Activated CD4-positive, alpha-beta T cell treated with anti-CD3 and anti-CD28 coated beads, Interleukin-2, amount 10 ng/mL, durations not matched to agents 7 days and 5 days (primary cell): ENCODE measurements at regions not wholly inside any gene's neighbourhood (a gene's known extent, or its start where the extent isn't known, plus 50 kb on each side); places are given as distances from the start of the nearest gene placed in this dataset.

Source experiments
- CTCF ChIA-PET: fragments of 350-600 bp; sonication (Branson Sonifier 250); formaldehyde crosslinking; loops from one replicate; lab custom pipeline; 2021; ENCODE audit warnings: antibody characterized with exemption; lab: Charles Lee
- POLR2A ChIA-PET: fragments of 350-600 bp; sonication (Branson Sonifier 250); formaldehyde crosslinking; loops from one replicate; lab custom pipeline; 2021; ENCODE audit warnings: antibody characterized with exemption; lab: Charles Lee
- DNase-seq: peaks from one replicate; pipeline ENCODE4 v3.0.0-alpha.2; 2020
- H3K27ac Mint-ChIP-seq: one replicate; pipeline ENCODE4 v1.8.0; 2021; ENCODE audit warnings: mild to moderate bottlenecking, moderate library complexity, mixed read lengths
- H3K27me3 Mint-ChIP-seq: one replicate; pipeline ENCODE4 v1.8.0; 2021; ENCODE audit warnings: mixed read lengths
- H3K36me3 Mint-ChIP-seq: one replicate; pipeline ENCODE4 v1.8.0; 2021; ENCODE audit warnings: low read depth, mixed read lengths
- H3K4me1 Mint-ChIP-seq: one replicate; pipeline ENCODE4 v1.8.0; 2021; ENCODE audit warnings: mixed read lengths
- H3K4me3 Mint-ChIP-seq: one replicate; pipeline ENCODE4 v1.8.0; 2021; ENCODE audit warnings: mild to moderate bottlenecking, moderate library complexity, mixed read lengths
- H3K9me3 Mint-ChIP-seq: one replicate; pipeline ENCODE4 v1.8.0; 2021; ENCODE audit warnings: mixed read lengths

DNA sequence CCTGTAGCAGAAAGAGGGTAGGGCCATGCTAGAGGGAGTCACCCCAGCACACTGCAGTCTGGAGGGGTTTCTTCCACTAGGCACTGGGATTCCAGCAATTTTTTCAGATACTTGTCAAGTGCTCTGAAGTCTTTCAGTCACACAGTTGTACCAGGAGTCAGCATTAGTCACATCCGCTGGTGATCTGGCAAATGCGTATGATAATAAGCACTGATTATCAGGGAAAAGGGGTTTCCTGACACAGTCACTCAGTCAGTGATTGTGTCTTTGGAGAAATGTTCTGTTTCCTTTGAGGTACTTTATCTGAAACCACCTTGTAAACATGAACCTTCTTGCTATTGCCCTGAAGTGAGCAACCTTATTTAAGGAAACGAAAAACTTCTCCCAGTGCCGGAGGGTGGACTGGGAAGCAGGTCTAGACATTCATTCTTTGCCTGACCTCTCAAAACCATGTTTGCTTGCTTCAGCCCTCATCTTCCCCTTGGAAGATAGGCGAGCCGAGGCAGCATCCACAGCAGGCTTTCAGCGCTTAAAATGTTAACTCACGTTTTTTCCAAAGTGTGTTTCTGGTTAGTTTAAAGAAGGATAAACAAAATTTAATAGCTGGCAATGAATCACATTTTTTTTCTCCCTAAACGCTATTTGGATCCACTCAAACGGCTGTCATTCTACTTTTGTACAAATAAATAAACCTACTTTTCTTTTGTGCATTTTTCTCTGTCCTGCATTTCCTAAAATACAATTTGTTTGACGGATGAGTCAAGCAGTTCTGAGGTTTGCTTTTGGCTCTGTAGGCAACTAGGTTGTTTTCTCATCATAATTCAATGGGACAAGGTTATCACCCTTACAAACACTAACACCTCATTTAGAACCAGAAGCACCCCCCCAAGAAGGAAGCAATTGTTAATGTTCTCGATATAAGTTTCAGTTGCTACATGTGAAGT lies 77.7 kb downstream of the FOXD1 start:
- no peaks in the 10 kb centered on the region for H3K4me1 Mint-ChIP-seq
- H3K4me3 Mint-ChIP-seq = no peak overlapping the region
- no peaks in the 10 kb centered on the region for H3K36me3 Mint-ChIP-seq
- ChIA-PET POLR2A (no interaction called here), CTCF (no interaction called here)
- no peak for DNase-seq
- H3K27ac Mint-ChIP-seq = no peak overlapping the region
- H3K27me3 Mint-ChIP-seq = peaks cover 50% of the 10 kb centered on the region
- no peaks in the 10 kb centered on the region for H3K9me3 Mint-ChIP-seq

DNA sequence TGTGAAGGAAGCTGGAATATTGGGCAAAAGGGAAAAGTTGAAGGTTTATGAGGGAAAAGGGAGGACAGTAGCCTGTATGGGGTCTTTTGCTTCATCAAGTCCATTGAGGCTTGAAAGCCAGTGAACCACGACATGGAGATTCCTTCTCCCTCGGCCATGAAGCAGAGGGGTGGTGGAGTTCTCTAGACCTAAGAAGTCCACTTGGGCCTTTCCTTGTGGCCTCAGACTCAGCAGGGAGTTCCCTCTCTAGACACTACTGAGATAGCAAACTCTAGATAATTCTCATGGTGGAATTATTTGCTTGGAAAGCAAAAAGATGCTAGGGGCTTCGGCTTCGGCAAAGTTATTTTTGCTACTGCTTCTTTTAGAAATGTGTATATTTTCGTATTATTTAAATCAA lies 78.5 kb downstream of the FOXD1 start:
- no peak overlapping the region for H3K27ac Mint-ChIP-seq
- H3K9me3 Mint-ChIP-seq = no peaks in the 10 kb centered on the region
- no peaks in the 10 kb centered on the region for H3K36me3 Mint-ChIP-seq
- H3K4me3 Mint-ChIP-seq = no peak overlapping the region
- peaks cover 48% of the 10 kb centered on the region for H3K27me3 Mint-ChIP-seq
- CTCF ChIA-PET = no interaction called here
- no peak for DNase-seq
- no peaks in the 10 kb centered on the region for H3K4me1 Mint-ChIP-seq
- POLR2A ChIA-PET = no interaction called here

DNA sequence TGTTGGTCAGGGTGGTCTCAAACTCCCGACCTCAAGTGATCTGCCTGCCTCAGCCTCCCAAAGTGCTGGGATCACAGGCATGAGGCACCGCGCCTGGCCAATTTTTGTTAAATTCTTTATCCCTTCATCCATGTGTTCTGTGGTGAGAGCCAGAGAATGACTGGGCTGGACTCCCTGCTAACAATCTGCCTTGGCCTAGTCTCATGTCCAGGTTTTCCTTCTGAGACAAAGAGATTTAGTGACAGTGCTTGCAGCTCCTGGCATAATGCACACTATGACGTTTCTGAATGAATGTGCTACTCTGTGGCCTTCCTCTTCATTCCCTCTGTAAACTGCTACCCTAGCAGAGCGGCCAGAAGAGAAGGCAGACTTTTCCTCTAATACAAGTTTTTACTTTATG lies 79.3 kb downstream of the FOXD1 start:
- no peaks in the 10 kb centered on the region for H3K4me1 Mint-ChIP-seq
- no peak overlapping the region for H3K4me3 Mint-ChIP-seq

DNA sequence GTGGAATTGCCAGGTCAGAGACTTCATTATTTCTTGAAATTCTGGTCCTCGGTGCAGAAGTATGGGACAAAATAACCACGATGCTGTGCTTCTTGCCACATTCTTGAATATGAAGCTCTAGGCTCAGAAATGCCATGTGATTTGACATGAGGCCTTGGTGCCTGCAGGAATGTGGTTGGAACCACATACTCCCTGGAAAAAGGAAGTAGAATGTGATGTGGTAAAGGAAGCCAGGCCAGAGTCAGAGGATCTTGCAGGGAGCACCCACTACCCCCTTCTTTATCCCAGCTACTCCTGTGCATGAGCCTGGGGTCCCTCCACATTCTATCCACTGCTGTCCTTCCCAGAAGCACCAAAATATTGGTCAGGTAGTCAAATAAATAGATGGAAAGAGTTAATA lies 80.9 kb downstream of the FOXD1 start:
- H3K27ac Mint-ChIP-seq = no peak overlapping the region
- CTCF ChIA-PET = interaction anchor here (0.6 kb wide), 1 partner anchor 128 kb away, joined by 5 read pairs; no protein-coding TSS in a partner anchor
- DNase-seq = no peak
- H3K36me3 Mint-ChIP-seq = no peaks in the 10 kb centered on the region
- H3K4me3 Mint-ChIP-seq = no peak overlapping the region
- no peaks in the 10 kb centered on the region for H3K9me3 Mint-ChIP-seq
- no peaks in the 10 kb centered on the region for H3K4me1 Mint-ChIP-seq
- H3K27me3 Mint-ChIP-seq = peaks cover 45% of the 10 kb centered on the region
- POLR2A ChIA-PET = no interaction called here

More for the DNA sequence above, 79.3 kb downstream of the FOXD1 start:
- H3K27ac Mint-ChIP-seq = no peak overlapping the region
- H3K9me3 Mint-ChIP-seq = no peaks in the 10 kb centered on the region
- ChIA-PET CTCF (no interaction called here), POLR2A (no interaction called here)
- no peaks in the 10 kb centered on the region for H3K36me3 Mint-ChIP-seq
- no peak for DNase-seq
- H3K27me3 Mint-ChIP-seq = peaks cover 48% of the 10 kb centered on the region

DNA sequence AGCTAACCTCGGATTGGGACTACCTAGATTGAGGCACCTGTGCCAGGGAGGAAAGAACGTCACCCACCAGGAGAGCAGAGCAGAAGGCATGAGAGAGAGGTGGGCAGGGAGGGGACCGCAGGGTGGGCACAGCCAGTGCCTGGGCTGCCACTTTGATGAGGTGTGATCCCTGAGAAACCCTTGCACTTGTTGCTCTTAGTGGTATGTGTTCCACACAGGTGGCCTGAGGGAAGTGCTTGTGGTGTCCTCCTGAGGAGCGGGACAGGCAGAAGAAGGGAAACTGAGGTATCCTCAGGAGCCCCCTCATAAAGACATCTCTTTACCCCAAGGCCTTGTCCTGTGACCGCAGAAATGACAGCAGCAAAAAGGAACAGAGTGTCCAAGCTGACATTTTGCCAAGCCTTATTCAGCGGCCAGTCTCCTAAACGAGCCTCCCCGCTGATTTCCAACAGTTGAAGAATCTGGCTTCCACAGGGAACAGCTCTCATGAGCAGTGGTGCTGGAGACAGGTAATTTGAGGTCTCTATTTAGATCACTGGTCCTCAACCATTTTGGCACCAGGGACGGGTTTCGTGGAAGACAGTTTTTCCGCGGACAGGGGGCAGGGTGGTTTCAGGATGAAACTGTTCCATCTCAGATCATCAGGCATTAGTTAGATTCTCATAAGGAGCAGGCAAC lies 82.4 kb downstream of the FOXD1 start:
- no peaks in the 10 kb centered on the region for H3K4me1 Mint-ChIP-seq
- peaks cover 40% of the 10 kb centered on the region for H3K27me3 Mint-ChIP-seq
- no peak overlapping the region for H3K4me3 Mint-ChIP-seq
- no peaks in the 10 kb centered on the region for H3K9me3 Mint-ChIP-seq
- H3K36me3 Mint-ChIP-seq = no peaks in the 10 kb centered on the region
- CTCF ChIA-PET = no interaction called here
- DNase-seq = no peak
- H3K27ac Mint-ChIP-seq = no peak overlapping the region
- POLR2A ChIA-PET = no interaction called here

DNA sequence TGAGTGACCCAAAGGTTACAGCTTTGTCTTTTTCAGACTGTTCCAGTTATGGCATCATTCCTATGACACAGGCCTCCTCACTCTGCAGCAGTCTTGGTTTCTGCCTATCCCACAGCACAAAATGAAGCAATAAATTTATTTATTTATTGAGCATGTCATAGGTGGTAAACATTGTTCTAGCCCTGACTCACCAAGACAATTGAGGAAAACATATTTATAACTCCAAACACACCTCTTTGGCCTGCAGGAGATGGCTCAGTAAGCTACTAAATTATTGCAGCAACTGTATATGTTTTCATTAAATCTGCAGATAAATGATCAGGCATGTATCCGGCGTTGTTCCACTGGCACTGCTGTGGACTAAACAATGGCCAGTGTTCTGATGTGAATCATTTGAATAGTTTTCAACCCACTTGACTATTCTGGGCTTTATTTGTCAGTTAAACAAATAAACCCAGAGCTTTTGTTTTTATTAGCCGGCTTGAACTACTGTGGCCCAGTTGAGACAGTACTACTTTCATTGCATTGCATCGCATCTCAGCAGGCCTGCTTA lies 83.2 kb downstream of the FOXD1 start:
- no peaks in the 10 kb centered on the region for H3K4me1 Mint-ChIP-seq
- no peaks in the 10 kb centered on the region for H3K9me3 Mint-ChIP-seq
- ChIA-PET CTCF (interaction anchor here (1.1 kb wide), 1 partner anchor 10 kb away, joined by 4 read pairs; no protein-coding TSS in a partner anchor), POLR2A (no interaction called here)
- H3K4me3 Mint-ChIP-seq = no peak overlapping the region
- H3K27ac Mint-ChIP-seq = no peak overlapping the region
- no peaks in the 10 kb centered on the region for H3K36me3 Mint-ChIP-seq
- DNase-seq = no peak
- H3K27me3 Mint-ChIP-seq = peaks cover 34% of the 10 kb centered on the region

DNA sequence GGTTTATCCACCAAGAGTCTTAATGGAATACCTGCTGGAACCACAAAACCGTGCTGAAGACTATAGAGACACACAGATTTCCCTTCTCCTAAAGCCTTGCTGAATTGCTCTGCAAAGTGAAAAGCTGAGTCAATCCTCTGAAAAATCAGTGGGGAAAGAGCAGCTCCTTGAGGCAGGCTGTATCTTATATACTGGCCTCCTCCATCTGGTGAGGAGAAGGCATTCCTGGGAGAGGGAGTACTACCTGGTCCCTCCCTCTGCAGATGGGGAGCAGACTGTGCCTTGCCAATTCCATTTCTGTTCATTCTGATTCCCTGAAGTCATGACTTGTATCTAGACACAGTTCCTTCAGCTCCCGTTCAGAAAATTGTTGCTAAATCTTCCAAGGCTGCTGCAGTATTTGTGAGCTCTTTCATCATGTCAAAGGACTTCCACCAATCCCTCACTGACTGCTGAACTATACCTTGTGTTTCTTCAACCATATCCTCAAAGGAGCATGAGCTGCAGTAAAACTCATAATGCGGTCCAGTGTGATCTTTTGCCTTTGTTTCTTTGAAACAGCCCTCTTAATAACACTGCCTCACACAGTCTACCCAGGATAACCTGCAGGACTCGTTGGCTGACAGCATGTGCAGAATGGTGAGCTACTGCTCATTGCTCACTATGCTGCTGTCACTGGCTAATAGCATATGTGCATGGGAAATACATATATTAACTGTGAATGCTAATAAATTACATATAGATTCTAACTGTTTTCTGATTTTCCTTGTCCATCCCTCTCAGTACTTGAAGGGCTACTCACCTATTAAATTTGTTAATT lies 84.5 kb downstream of the FOXD1 start:
- peaks cover 31% of the 10 kb centered on the region for H3K27me3 Mint-ChIP-seq
- H3K4me3 Mint-ChIP-seq = no peak overlapping the region
- H3K27ac Mint-ChIP-seq = no peak overlapping the region
- H3K36me3 Mint-ChIP-seq = no peaks in the 10 kb centered on the region
- DNase-seq = no peak
- H3K9me3 Mint-ChIP-seq = no peaks in the 10 kb centered on the region
- ChIA-PET CTCF (interaction anchor here (1.0 kb wide), 1 partner anchor 10 kb away, joined by 3 read pairs; no protein-coding TSS in a partner anchor), POLR2A (no interaction called here)
- no peaks in the 10 kb centered on the region for H3K4me1 Mint-ChIP-seq

DNA sequence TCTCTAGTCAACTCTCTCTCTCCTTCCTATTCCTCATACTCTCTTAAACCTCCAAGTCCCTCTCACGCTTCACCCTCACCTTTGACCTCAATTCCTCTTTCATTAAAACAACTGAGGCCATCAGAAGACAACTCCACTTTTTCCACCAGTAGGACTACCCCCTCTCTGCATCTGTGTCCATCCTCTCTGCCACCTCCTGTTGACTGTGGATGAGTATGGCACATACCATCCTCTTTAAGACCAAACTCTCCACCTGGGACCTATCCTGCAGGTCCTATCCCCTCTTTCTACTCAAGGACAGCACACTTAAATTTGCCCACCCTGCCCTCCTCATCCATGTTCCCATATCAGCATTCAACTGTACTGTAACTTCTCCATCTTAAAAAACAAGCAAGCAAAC lies 89.2 kb downstream of the FOXD1 start:
- H3K4me1 Mint-ChIP-seq = no peaks in the 10 kb centered on the region
- H3K27ac Mint-ChIP-seq = no peak overlapping the region
- H3K27me3 Mint-ChIP-seq = peaks cover 42% of the 10 kb centered on the region
- no peaks in the 10 kb centered on the region for H3K36me3 Mint-ChIP-seq
- DNase-seq = no peak
- H3K4me3 Mint-ChIP-seq = no peak overlapping the region
- CTCF ChIA-PET = no interaction called here
- no peaks in the 10 kb centered on the region for H3K9me3 Mint-ChIP-seq
- POLR2A ChIA-PET = no interaction called here

DNA sequence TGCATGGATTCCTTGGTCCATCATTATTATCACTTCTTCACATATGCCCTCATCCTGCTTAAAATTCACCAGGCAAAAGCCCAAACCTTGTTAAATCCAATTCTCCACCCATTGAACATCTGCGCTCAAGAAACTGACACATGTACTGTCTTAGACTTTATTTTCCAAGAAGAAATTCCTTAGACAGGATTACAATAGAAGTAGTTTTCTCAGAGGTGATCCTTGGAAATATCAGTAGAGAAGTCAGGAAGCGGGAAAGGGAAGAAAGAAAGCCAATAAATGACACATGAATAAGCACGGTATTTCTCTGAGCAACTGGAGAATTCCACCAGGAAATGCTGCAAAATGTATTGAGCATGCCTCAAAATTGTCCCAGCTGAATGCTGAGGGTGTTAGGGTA lies 90.2 kb downstream of the FOXD1 start:
- no peaks in the 10 kb centered on the region for H3K4me1 Mint-ChIP-seq
- H3K27ac Mint-ChIP-seq = no peak overlapping the region
- no peaks in the 10 kb centered on the region for H3K36me3 Mint-ChIP-seq
- ChIA-PET CTCF (no interaction called here), POLR2A (no interaction called here)
- no peaks in the 10 kb centered on the region for H3K9me3 Mint-ChIP-seq
- H3K27me3 Mint-ChIP-seq = peaks cover 34% of the 10 kb centered on the region
- no peak overlapping the region for H3K4me3 Mint-ChIP-seq
- no peak for DNase-seq

DNA sequence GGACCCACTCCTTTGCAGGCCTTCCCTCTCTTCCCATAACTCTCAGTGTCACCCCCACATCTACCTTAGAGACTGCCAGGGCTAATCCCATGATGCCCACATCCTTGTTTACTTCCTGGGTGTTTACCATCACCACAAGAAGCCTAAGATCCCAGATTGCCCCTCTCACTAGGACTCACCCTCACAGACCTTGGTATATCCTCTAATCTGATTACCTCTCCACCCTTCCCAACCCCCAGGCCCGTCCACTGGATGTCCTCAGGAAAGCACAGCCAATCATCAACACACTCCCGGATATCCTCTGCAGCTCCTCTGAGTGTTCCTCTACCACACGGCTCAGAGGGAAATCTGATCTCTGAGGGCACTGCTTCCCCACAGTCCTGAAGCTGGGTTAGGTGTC lies 91.0 kb downstream of the FOXD1 start:
- H3K4me1 Mint-ChIP-seq = no peaks in the 10 kb centered on the region
- peaks cover 36% of the 10 kb centered on the region for H3K27me3 Mint-ChIP-seq
- POLR2A ChIA-PET = no interaction called here
- no peak overlapping the region for H3K27ac Mint-ChIP-seq
- no peaks in the 10 kb centered on the region for H3K36me3 Mint-ChIP-seq
- DNase-seq = no peak
- H3K9me3 Mint-ChIP-seq = no peaks in the 10 kb centered on the region
- CTCF ChIA-PET = no interaction called here
- H3K4me3 Mint-ChIP-seq = no peak overlapping the region

DNA sequence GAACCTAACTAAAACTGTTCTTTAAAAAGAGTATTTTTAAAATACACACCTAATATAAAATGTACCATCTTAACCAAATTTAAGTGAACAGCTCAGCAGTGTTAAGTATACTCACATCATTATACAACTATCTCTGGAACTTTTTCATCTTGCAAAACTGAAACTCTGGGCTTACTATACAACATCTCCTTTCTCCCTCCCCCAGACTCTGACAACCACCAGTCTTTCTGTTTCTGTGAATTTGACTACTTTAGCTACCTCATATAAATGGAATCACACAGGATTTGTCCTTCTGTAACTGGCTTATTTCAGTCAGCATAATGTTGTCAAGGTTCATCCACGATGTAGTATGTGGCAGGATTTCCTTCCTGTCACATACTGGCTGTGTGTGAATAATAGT lies 93.5 kb downstream of the FOXD1 start:
- peaks cover 2% of the 10 kb centered on the region for H3K9me3 Mint-ChIP-seq
- no peaks in the 10 kb centered on the region for H3K4me1 Mint-ChIP-seq
- POLR2A ChIA-PET = no interaction called here
- peaks cover 38% of the 10 kb centered on the region for H3K27me3 Mint-ChIP-seq
- no peaks in the 10 kb centered on the region for H3K36me3 Mint-ChIP-seq
- CTCF ChIA-PET = interaction anchor here (1.3 to 1.6 kb wide), 2 partner anchors 9 to 10 kb away, joined by 3 to 4 read pairs; no protein-coding TSS in a partner anchor
- H3K27ac Mint-ChIP-seq = no peak overlapping the region
- DNase-seq = no peak
- no peak overlapping the region for H3K4me3 Mint-ChIP-seq

DNA sequence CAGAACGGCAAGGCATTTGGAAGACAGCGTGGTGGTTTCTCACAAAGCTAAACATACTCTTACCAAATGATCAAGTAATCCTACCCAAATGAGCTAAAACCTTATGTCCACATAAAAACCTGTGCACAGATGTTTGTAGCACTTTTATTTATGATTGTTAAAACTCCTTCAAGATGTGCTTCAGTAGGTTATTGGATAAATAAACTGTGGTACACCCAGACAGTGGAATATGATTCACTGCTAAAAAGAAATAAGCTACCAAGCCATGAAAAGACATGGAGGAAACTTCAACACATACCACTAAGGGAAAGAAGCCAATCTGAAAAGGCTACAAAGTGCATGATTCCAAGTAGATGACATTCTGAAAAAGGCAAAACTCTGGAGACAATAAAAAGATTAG lies 94.2 kb downstream of the FOXD1 start:
- H3K27ac Mint-ChIP-seq = no peak overlapping the region
- H3K27me3 Mint-ChIP-seq = peaks cover 43% of the 10 kb centered on the region
- H3K4me1 Mint-ChIP-seq = no peaks in the 10 kb centered on the region
- H3K4me3 Mint-ChIP-seq = no peak overlapping the region
- DNase-seq = no peak
- POLR2A ChIA-PET = interaction anchor here (0.7 kb wide), 1 partner anchor 74 kb away, joined by 7 read pairs; no protein-coding TSS in a partner anchor
- CTCF ChIA-PET = interaction anchor here (1.3 kb wide), 1 partner anchor 10 kb away, joined by 3 read pairs; no protein-coding TSS in a partner anchor
- no peaks in the 10 kb centered on the region for H3K36me3 Mint-ChIP-seq
- H3K9me3 Mint-ChIP-seq = peaks cover 2% of the 10 kb centered on the region
